H1 (cell line): ENCODE measurements at regions not wholly inside any gene's neighbourhood (a gene's known extent, or its start where the extent isn't known, plus 50 kb on each side); places are given as distances from the start of the nearest gene placed in this dataset.

Experiments
- CTCF ChIA-PET: fragments of 300-600 bp; sonication (Branson Sonifier 250); formaldehyde crosslinking; loops from one replicate; lab custom pipeline; 2021; ENCODE audit not compliant: partially characterized antibody; lab: Charles Lee
- POLR2A ChIA-PET: fragments of 300-600 bp; sonication (Branson Sonifier 250); formaldehyde crosslinking; loops from one replicate; lab custom pipeline; 2021; ENCODE audit warnings: inconsistent platforms; ENCODE audit not compliant: partially characterized antibody; lab: Charles Lee
- DNase-seq, 2 experiments: peaks; one replicate each; pipeline versions ENCODE4 v3.0.0 to v3.0.0-alpha.2; 2010 to 2022; ENCODE audit warnings: low spot score in 2 of 2, low read depth in 1 of 2, mixed read lengths in 1 of 2
- FAIRE-seq: peaks from 2 replicates; lab custom pipeline; 2011; peaks lifted over from hg19 to GRCh38; lab: Jason Lieb, UNC
- H2AFZ ChIP-seq: 2 replicates; pipeline ENCODE4 v1.8.1; 2012; ENCODE audit warnings: low read length, inconsistent platforms
- H2AK5ac ChIP-seq: 2 replicates; pipeline ENCODE4 v1.6.1; 2013; ENCODE audit warnings: low read depth, low read length
- H2BK120ac ChIP-seq: replicated peaks from 2 replicates; pipeline ENCODE3; 2013; ENCODE audit warnings: low read depth, low read length, inconsistent platforms
- H2BK12ac ChIP-seq: 2 replicates; pipeline ENCODE4 v1.6.1; 2013; ENCODE audit warnings: low read depth, low read length
- H2BK15ac ChIP-seq: 2 replicates; pipeline ENCODE4 v1.6.1; 2013; ENCODE audit warnings: low read length
- H2BK20ac ChIP-seq: 2 replicates; pipeline ENCODE4 v1.6.1; 2013; ENCODE audit warnings: low read length
- H2BK5ac ChIP-seq: 2 replicates; pipeline ENCODE4 v1.6.1; 2013; ENCODE audit warnings: low read depth, low read length
- H3K14ac ChIP-seq: 2 replicates; pipeline ENCODE4 v1.6.1; 2013; ENCODE audit warnings: inconsistent platforms; ENCODE audit not compliant: insufficient read length
- H3K18ac ChIP-seq: 2 replicates; pipeline ENCODE4 v1.6.1; 2013; ENCODE audit warnings: low read length; ENCODE audit errors: extremely low read depth
- H3K23ac ChIP-seq: 2 replicates; pipeline ENCODE4 v1.6.1; 2013; ENCODE audit warnings: inconsistent platforms; ENCODE audit not compliant: insufficient read length
- H3K23me2 ChIP-seq: 2 replicates; pipeline ENCODE4 v1.6.1; 2013; ENCODE audit warnings: low read depth, low read length
- H3K27ac ChIP-seq: 2 replicates; pipeline ENCODE4 v1.6.1; 2011; ENCODE audit warnings: low read depth, low read length, inconsistent platforms
- H3K27me3 ChIP-seq, 4 experiments: replicated peaks in 1 of 4; 1 replicate in 1 of 4; 2 replicates in 3 of 4; pipeline versions ENCODE4 v1.6.1 to v1.8.1; 2011 to 2013; ENCODE audit warnings: low read length in 3 of 4, mild to moderate bottlenecking in 3 of 4, inconsistent platforms in 2 of 4, mixed read lengths in 2 of 4, moderate library complexity in 1 of 4; ENCODE audit not compliant: control insufficient read depth in 3 of 4, insufficient read depth in 3 of 4; ENCODE audit errors: extremely low read depth in 1 of 4
- H3K36me3 ChIP-seq, 4 experiments: 2 replicates each; pipeline versions ENCODE4 v1.6.1 to v1.8.1; 2011 to 2013; ENCODE audit warnings: mild to moderate bottlenecking in 4 of 4, low read length in 3 of 4, moderate library complexity in 2 of 4, control low read depth in 1 of 4, inconsistent platforms in 1 of 4; ENCODE audit not compliant: insufficient read depth in 4 of 4, control insufficient read depth in 2 of 4
- H3K4ac ChIP-seq: replicated peaks from 2 replicates; pipeline ENCODE3; 2013; ENCODE audit warnings: low read length, low read depth, mixed read lengths, inconsistent platforms; ENCODE audit not compliant: insufficient read length
- H3K4me1 ChIP-seq, 4 experiments: replicated peaks in 1 of 4; 1 replicate in 1 of 4; 2 replicates in 3 of 4; pipeline versions ENCODE4 v1.6.1 to v1.8.1; 2011 to 2013; ENCODE audit warnings: low read length in 3 of 4, inconsistent platforms in 2 of 4, mixed read lengths in 1 of 4; ENCODE audit not compliant: insufficient read depth in 4 of 4, control insufficient read depth in 3 of 4
- H3K4me2 ChIP-seq, 2 experiments: 2 replicates each; pipeline versions ENCODE4 v1.6.1 to v1.8.1; 2011 to 2013; ENCODE audit warnings: low read depth in 2 of 2, low read length in 2 of 2, control low read depth in 1 of 2, inconsistent platforms in 1 of 2, mild to moderate bottlenecking in 1 of 2; ENCODE audit not compliant: insufficient read depth in 1 of 2
- H3K4me3 ChIP-seq, 4 experiments: fragments of 200-600, 300-600 bp in 1 of 4; sonication (generic), shearing (Covaris generic), sonication (Bioruptor Twin) in 1 of 4; 2 replicates each; pipeline versions ENCODE4 v1.5.1 to v1.8.1; 2011 to 2016; ENCODE audit warnings: low read length in 4 of 4, low read depth in 3 of 4, control low read depth in 2 of 4, inconsistent platforms in 2 of 4, mild to moderate bottlenecking in 2 of 4, mixed read lengths in 1 of 4, moderate library complexity in 1 of 4; ENCODE audit not compliant: insufficient read depth in 2 of 4; ENCODE audit errors: extremely low read depth in 1 of 4
- H3K56ac ChIP-seq: replicated peaks from 2 replicates; pipeline ENCODE3; 2013; ENCODE audit warnings: low read depth, mild to moderate bottlenecking, mixed read lengths, low read length, inconsistent platforms; ENCODE audit not compliant: insufficient read length
- H3K79me1 ChIP-seq: 2 replicates; pipeline ENCODE4 v1.6.1; 2013; ENCODE audit warnings: low read depth, low read length, control low read depth
- H3K79me2 ChIP-seq, 2 experiments: 2 replicates each; pipeline versions ENCODE4 v1.6.1 to v1.8.1; 2012 to 2013; ENCODE audit warnings: low read length in 2 of 2, mild to moderate bottlenecking in 2 of 2, inconsistent platforms in 1 of 2; ENCODE audit not compliant: insufficient read depth in 2 of 2, control insufficient read depth in 1 of 2
- H3K9ac ChIP-seq, 4 experiments: replicated peaks in 1 of 4; 1 replicate in 1 of 4; 2 replicates in 3 of 4; pipeline versions ENCODE4 v1.6.1 to v1.8.1; 2011 to 2013; ENCODE audit warnings: low read depth in 3 of 4, low read length in 3 of 4, control low read depth in 2 of 4, mild to moderate bottlenecking in 2 of 4, moderate library complexity in 2 of 4, inconsistent platforms in 1 of 4; ENCODE audit errors: extremely low read depth in 1 of 4
- H3K9me3 ChIP-seq, 2 experiments: 2 replicates each; pipeline versions ENCODE4 v1.6.1 to v1.8.1; 2012 to 2013; ENCODE audit warnings: mild to moderate bottlenecking in 2 of 2, moderate library complexity in 2 of 2, control low read depth in 1 of 2, inconsistent platforms in 1 of 2, low read depth in 1 of 2, low read length in 1 of 2, mixed read lengths in 1 of 2; ENCODE audit not compliant: insufficient read depth in 2 of 2
- H4K20me1 ChIP-seq, 2 experiments: replicated peaks in 1 of 2; 2 replicates each; pipeline versions ENCODE3 to v1.8.1; 2011 to 2013; ENCODE audit warnings: inconsistent platforms in 2 of 2, low read length in 2 of 2, mild to moderate bottlenecking in 1 of 2; ENCODE audit not compliant: insufficient read depth in 2 of 2, control insufficient read depth in 1 of 2
- H4K5ac ChIP-seq: 2 replicates; pipeline ENCODE4 v1.6.1; 2013; ENCODE audit warnings: low read length, low read depth, mixed read lengths, inconsistent platforms; ENCODE audit not compliant: insufficient read length
- H4K8ac ChIP-seq: 2 replicates; pipeline ENCODE4 v1.8.0; 2013; ENCODE audit warnings: mild to moderate bottlenecking, moderate library complexity, low read length, inconsistent platforms; ENCODE audit not compliant: insufficient read depth; ENCODE audit errors: extremely low read depth
- H4K91ac ChIP-seq: replicated peaks from 2 replicates; pipeline ENCODE3; 2013; ENCODE audit warnings: low read length, mixed read lengths, inconsistent platforms; ENCODE audit not compliant: insufficient read length
- RAD21 ChIP-seq, 2 experiments: IDR thresholded peaks in 1 of 2; conservative IDR thresholded peaks in 1 of 2; 2 replicates each; pipeline ENCODE4 v1.6.1; 2011; ENCODE audit warnings: low read depth in 2 of 2, low read length in 2 of 2, improper control_type of control experiment in 1 of 2, inconsistent platforms in 1 of 2, mild to moderate bottlenecking in 1 of 2, moderate library complexity in 1 of 2
- SUZ12 ChIP-seq: fragments of 200-600 bp; sonication (generic); IDR thresholded peaks from 2 replicates; pipeline ENCODE4 v1.6.1; 2012; ENCODE audit warnings: mild to moderate bottlenecking, inconsistent platforms, low read length, moderate library complexity, mixed read lengths
- WGBS, 2 experiments: shearing (Covaris generic) in 1 of 2; methylation state at CpG; one replicate each; pipeline versions ENCODE4 v1.1.6 to v1.1.7; 2013 to 2015; ENCODE audit warnings: low lambda C conversion rate in 2 of 2, mixed read lengths in 2 of 2, inconsistent platforms in 1 of 2, low coverage in 1 of 2, missing lambda C conversion rate in 1 of 2; ENCODE audit not compliant: insufficient replicate concordance in 2 of 2, insufficient coverage in 1 of 2, insufficient read length in 1 of 2; ENCODE audit errors: extremely low coverage in 1 of 2, missing lambda C conversion rate in 1 of 2; 5-methylcytosine and 5-hydroxymethylcytosine counted together
- TF ChIP-seq, protein P1 (sequence below): IDR thresholded peaks from 2 replicates; pipeline ENCODE4 v1.6.1; 2011; ENCODE audit warnings: low read length, improper control_type of control experiment

DNA sequence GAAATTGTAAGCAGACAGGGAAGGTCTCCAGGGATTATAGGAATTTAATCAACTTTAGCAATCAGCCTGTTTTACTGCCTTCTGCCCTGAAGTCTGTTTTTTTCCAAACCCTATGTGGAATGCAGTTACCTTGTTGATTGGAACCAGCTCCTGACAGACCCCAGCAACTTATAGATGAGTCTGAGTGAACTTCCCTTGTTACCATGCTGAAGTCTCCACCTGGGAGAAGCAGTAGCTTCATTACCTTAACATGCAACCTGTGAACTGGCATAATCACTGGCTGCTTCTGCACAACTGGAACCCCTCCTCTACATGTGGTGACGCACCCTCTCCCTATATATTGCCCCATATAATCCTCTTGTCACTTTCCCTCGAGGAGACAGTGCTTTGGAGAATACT, 226.3 kb upstream of the SPOPL start:
- Histone ChIP-seq H3K56ac (no peak overlapping the region), H3K4me2 (no peak overlapping the region; a peak in 1 of 4 replicates), H3K14ac (no peak overlapping the region), H2BK120ac (peak overlapping the region; percentile 36), H3K79me2 (no peaks in the 10 kb centered on the region), H4K5ac (peak overlapping the region; percentile 55), H2BK20ac (peak overlapping the region; percentile 87; the same call in 1 of the 2 replicates), H3K23me2 (no peaks in the 10 kb centered on the region), H4K91ac (peak overlapping the region; percentile 50), H3K23ac (no peak overlapping the region), H3K4me1 (peaks cover 4 to 32% (median 10%) of the 10 kb centered on the region in 4 experiments), H4K8ac (no peak overlapping the region), H3K18ac (peak overlapping the region; percentile 1; the same call in 1 of the 2 replicates), H2BK5ac (peak overlapping the region; percentile 69; the same call in 1 of the 2 replicates), H2AK5ac (no peak overlapping the region), H3K79me1 (no peaks in the 10 kb centered on the region), H3K4me3 (no peak overlapping the region), H3K27ac (no peak overlapping the region), H3K36me3 (no peaks in the 10 kb centered on the region), H2AFZ (no peak overlapping the region), H3K4ac (no peak overlapping the region), H3K9me3 (no peaks in the 10 kb centered on the region), H3K9ac (no peak overlapping the region), H4K20me1 (no peaks in the 10 kb centered on the region), H2BK12ac (peak overlapping the region; percentile 28; the same call in 1 of the 2 replicates), H3K27me3 (no peaks in the 10 kb centered on the region), H2BK15ac (no peak overlapping the region)
- CTCF ChIA-PET = interaction anchor here (0.9 kb wide), 1 partner anchor 8 kb away, joined by 4 read pairs; no protein-coding TSS in a partner anchor
- POLR2A ChIA-PET = interaction anchor here (0.9 kb wide), 1 partner anchor 16 kb away, joined by 3 read pairs; no protein-coding TSS in a partner anchor
- no peak for DNase-seq
- WGBS, 2 experiments = 92% methylated on average over 2 of the region's 2 CpGs; no CpG with 5 or more reads in 1 of the 2 experiments
- no peak for FAIRE-seq
- TF ChIP-seq RAD21 (IDR thresholded peaks at IDR 0.05 in 1 of 2, conservative IDR thresholded peaks at IDR 0.05 in 1 of 2; ENCODE audit: low read depth in 2 of 2, low read length in 2 of 2) (no peak), SUZ12 (no peak)
- TF ChIP-seq, protein P1, sequence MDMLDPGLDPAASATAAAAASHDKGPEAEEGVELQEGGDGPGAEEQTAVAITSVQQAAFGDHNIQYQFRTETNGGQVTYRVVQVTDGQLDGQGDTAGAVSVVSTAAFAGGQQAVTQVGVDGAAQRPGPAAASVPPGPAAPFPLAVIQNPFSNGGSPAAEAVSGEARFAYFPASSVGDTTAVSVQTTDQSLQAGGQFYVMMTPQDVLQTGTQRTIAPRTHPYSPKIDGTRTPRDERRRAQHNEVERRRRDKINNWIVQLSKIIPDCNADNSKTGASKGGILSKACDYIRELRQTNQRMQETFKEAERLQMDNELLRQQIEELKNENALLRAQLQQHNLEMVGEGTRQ = no peak
